ENCODE measurements at regions not wholly inside any gene's neighbourhood (a gene's known extent, or its start where the extent isn't known, plus 50 kb on each side); places are given as distances from the start of the nearest gene placed in this dataset.
"Not testable (repeated sequence)": the region's sequence is repeated elsewhere in the genome, so short reads cannot be mapped to it uniquely, and the experiment has no call there.

DNA sequence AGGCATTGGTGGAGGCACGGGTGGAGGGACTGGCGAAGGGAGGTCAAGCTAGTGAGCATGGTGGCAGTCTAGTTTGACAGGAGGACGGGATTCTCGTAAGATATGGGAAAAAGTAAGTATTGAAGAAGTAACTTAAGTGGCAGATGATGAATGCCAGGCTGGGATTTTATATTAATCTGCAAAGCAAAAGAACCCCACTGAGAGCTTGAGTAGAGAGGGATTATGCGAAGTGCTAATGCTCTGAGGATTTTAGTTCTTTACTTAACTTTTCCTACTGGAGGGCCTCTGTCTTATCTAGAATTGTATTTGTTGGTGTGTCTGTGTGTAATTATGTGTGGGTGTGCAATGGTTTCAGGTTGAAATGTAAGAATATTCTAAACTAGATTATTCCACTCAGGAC, 327.9 kb downstream of the FAT4 start:
- no peak for TF ChIP-seq CTCF (IDR thresholded peaks at IDR 0.05; ENCODE audit: unreplicated experiment)
- DNase-seq (ENCODE audit: low spot score in 2 of 2, unreplicated experiment in 2 of 2), result no peak
- Mint-ChIP-seq H3K9me3 (peaks cover 3% of the 10 kb centered on the region), H3K4me1 (peaks cover 21% of the 10 kb centered on the region), H3K27ac (no peak overlapping the region), H3K36me3 (no peaks in the 10 kb centered on the region), H3K27me3 (ENCODE audit: low read depth) (no peaks in the 10 kb centered on the region), H3K4me3 (no peak overlapping the region)

- no peaks in the 10 kb centered on the region for H3K36me3 Mint-ChIP-seq
- no peaks in the 10 kb centered on the region for H3K4me1 Mint-ChIP-seq
Observed at GRCh38 chr4:125649452-125649851, 334.7 kb downstream of the FAT4 start.

GRCh38 chr4:125650557-125650956, 335.8 kb downstream of the FAT4 start:
- no peak overlapping the region for H3K4me3 Mint-ChIP-seq
- peaks cover 9% of the 10 kb centered on the region for H3K9me3 Mint-ChIP-seq
- no peaks in the 10 kb centered on the region for H3K4me1 Mint-ChIP-seq
- no peak for TF ChIP-seq CTCF (IDR thresholded peaks at IDR 0.05; ENCODE audit: unreplicated experiment)
- no peaks in the 10 kb centered on the region for H3K27me3 Mint-ChIP-seq (ENCODE audit: low read depth)
- no peaks in the 10 kb centered on the region for H3K36me3 Mint-ChIP-seq
- no peak for DNase-seq (ENCODE audit: low spot score in 2 of 2, unreplicated experiment in 2 of 2)
- no peak overlapping the region for H3K27ac Mint-ChIP-seq

More at GRCh38 chr4:125649452-125649851, 334.7 kb downstream of the FAT4 start:
- Mint-ChIP-seq H3K27me3 (ENCODE audit: low read depth) (no peaks in the 10 kb centered on the region), H3K27ac (no peak overlapping the region), H3K4me3 (no peak overlapping the region), H3K9me3 (peaks cover 9% of the 10 kb centered on the region)
- no peak for DNase-seq (ENCODE audit: low spot score in 2 of 2, unreplicated experiment in 2 of 2)
- TF ChIP-seq CTCF (IDR thresholded peaks at IDR 0.05; ENCODE audit: unreplicated experiment), result no peak

DNA sequence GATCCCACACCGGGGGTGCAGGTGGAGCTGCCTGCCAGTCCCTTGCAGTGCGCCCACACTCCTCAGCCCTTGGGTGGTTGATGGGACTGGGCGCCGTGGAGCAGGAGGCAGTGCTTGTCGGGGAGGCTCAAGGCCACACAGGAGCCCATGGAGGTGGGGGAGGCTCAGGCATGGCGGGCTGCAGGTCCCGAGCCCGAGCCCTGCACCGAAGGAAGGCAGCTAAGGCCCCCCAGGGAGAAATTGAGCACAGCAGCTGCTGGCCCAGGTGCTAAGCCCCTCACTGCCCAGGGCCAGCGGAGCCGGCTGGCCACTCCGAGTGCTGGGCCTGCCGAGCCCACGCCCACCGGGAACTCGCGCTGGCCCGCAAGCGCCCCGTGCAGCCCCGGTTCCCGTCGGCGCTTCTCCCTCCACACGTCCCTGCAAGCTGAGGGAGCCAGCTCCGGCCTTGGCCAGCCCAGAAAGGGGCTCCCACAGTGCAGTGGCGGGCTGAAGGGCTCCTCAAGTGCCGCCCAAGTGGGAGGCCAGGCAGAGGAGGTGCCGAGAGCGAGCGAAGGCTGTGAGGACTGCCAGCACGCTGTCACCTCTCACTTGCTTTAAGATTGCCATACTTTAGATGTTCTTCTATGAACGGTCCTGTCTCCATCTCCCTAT, 337.1 kb downstream of the FAT4 start:
- H3K27ac Mint-ChIP-seq; H3K36me3 Mint-ChIP-seq; H3K4me1 Mint-ChIP-seq; DNase-seq (ENCODE audit: low spot score in 2 of 2, unreplicated experiment in 2 of 2); H3K27me3 Mint-ChIP-seq (ENCODE audit: low read depth); H3K9me3 Mint-ChIP-seq; H3K4me3 Mint-ChIP-seq: not testable (repeated sequence)

DNA sequence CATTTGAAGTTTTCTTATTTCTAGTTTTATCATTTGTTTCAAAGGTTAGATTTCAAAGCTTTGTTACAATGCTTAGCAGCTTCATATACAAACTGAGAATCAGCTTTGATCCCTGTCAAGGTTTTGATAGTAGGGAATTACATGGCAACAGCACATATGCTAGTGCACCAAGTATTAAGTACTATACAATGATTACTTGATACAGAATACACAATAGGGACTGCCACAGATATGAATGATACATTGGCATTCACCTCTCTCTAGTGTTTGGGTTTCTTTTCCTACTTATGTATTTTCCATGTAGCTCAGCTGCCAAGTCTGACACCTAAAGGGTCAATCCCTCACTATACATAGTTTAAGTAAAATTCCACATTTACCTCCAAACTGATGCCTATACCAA, 344.0 kb downstream of the FAT4 start:
- no peak for TF ChIP-seq CTCF (IDR thresholded peaks at IDR 0.05; ENCODE audit: unreplicated experiment)
- Mint-ChIP-seq H3K27ac (no peak overlapping the region), H3K4me3 (no peak overlapping the region), H3K36me3 (no peaks in the 10 kb centered on the region), H3K27me3 (ENCODE audit: low read depth) (no peaks in the 10 kb centered on the region), H3K4me1 (peaks cover 7% of the 10 kb centered on the region), H3K9me3 (no peaks in the 10 kb centered on the region)
- DNase-seq (ENCODE audit: low spot score in 2 of 2, unreplicated experiment in 2 of 2), result no peak

GRCh38 chr4:125663896-125664767, 349.4 kb downstream of the FAT4 start:
- no peak overlapping the region for H3K4me3 Mint-ChIP-seq
- H3K4me1 Mint-ChIP-seq, result peaks cover 7% of the 10 kb centered on the region
- H3K27me3 Mint-ChIP-seq (ENCODE audit: low read depth), result no peaks in the 10 kb centered on the region
- H3K9me3 Mint-ChIP-seq, result peaks cover 5% of the 10 kb centered on the region
- no peak for TF ChIP-seq CTCF (IDR thresholded peaks at IDR 0.05; ENCODE audit: unreplicated experiment)
- no peak for DNase-seq (ENCODE audit: low spot score in 2 of 2, unreplicated experiment in 2 of 2)
- no peak overlapping the region for H3K27ac Mint-ChIP-seq
- H3K36me3 Mint-ChIP-seq, result no peaks in the 10 kb centered on the region
